SH-SY5Y (cell line): ENCODE measurements at regions not wholly inside any gene's neighbourhood (a gene's known extent, or its start where the extent isn't known, plus 50 kb on each side); places are given as distances from the start of the nearest gene placed in this dataset.

Source experiments
- GATA2 ChIP-seq: IDR thresholded peaks from 2 replicates; pipeline ENCODE4 v1.6.1; 2011; ENCODE audit warnings: mild to moderate bottlenecking, low read depth, low read length
- GATA3 ChIP-seq: IDR thresholded peaks from 2 replicates; pipeline ENCODE4 v1.6.1; 2011; ENCODE audit warnings: low read depth, mild to moderate bottlenecking, low read length, moderate library complexity

DNA sequence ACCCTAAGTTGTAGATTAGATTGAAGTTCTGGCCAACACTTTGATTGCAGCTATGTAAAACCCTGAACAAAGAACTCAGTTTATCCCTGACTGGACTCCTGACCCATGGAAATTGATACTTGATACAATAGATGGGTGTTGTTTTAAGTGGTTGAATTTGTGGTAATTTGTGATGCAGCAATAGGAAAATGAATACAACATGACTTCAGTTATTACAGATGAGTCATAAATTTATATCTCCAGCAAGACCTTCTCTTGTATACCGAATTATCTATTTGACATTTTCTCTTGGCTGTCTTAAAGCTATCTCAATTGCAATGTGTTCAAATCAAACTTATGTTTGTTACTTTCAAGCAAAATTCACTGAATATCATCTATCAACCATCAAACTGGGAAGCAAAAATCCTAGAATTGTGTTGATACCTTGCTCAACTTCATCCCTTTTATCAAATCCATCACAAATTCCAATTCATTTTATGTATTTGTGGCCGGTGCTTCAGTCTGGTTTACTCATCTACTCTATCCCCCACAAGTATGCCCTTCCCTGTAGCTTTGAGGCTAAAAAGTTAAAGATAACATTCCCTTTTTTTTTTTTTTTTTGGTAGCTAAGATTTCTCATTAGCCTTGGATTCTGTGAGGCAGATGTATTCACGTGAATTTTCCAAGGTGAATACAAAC, 129.4 kb upstream of the CENPW start:
- TF ChIP-seq GATA2 (no peak), GATA3 (no peak)

- TF ChIP-seq GATA2 (no peak), GATA3 (no peak)
Observed at GRCh38 chr6:126217497-126217896, 122.4 kb upstream of the CENPW start.

- peak; percentile 98 for TF ChIP-seq GATA3
- TF ChIP-seq GATA2: peak; percentile 100
Observed at GRCh38 chr6:126227833-126228702, 111.8 kb upstream of the CENPW start.

- TF ChIP-seq GATA3 (no peak), GATA2 (no peak)
Observed at GRCh38 chr6:126232671-126233070, 107.2 kb upstream of the CENPW start.

- TF ChIP-seq GATA3: no peak
- no peak for TF ChIP-seq GATA2
Observed at GRCh38 chr6:126233192-126233591, 106.7 kb upstream of the CENPW start.

- TF ChIP-seq GATA2 (no peak), GATA3 (no peak)
Observed at GRCh38 chr6:126235363-126235762, 104.6 kb upstream of the CENPW start.

GRCh38 chr6:126245077-126245476, 94.8 kb upstream of the CENPW start:
- TF ChIP-seq GATA3: no peak
- no peak for TF ChIP-seq GATA2

DNA sequence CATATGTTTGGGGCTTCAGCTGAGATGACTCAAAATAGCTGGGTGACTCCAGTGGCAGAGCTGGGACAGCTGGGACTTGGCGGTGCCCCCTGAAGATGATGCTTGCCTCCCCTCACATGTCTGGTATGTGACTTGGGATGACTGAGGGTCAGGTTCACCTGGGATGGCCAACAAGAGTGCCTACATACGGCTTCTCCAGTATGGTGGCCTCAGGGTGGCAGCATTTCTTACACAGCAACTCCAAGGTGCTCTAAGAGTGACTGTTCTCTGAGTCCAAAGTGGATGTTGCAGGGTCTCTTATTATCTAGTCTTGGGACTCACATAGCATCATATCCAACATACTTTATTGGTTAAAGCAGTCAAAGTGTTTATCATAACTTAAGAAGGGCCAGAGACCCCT, 87.8 kb upstream of the CENPW start:
- TF ChIP-seq GATA2 (no peak), GATA3 (no peak)

GRCh38 chr6:126253431-126253830, 86.5 kb upstream of the CENPW start:
- no peak for TF ChIP-seq GATA3
- TF ChIP-seq GATA2: no peak

DNA sequence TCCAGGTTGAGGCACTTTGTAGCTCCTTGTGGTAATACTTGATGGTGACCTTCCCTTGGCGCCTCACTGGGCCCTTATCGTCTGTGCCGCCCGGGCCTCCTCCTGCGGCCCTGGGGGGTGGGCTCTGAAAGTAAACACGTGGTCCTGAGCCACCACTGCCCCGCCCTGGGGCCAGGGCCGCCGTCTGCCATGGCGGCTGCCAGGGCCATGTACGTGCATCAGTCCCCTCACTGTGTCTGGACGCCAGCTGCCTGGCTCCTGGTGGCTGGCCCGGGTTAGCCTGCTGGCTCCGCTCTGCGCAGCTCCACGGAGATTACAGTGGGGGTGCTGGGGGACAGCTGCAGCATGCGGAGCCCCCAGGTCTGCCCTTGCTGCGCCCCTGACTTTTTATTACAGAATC, 81.8 kb upstream of the CENPW start:
- TF ChIP-seq GATA2: no peak

DNA sequence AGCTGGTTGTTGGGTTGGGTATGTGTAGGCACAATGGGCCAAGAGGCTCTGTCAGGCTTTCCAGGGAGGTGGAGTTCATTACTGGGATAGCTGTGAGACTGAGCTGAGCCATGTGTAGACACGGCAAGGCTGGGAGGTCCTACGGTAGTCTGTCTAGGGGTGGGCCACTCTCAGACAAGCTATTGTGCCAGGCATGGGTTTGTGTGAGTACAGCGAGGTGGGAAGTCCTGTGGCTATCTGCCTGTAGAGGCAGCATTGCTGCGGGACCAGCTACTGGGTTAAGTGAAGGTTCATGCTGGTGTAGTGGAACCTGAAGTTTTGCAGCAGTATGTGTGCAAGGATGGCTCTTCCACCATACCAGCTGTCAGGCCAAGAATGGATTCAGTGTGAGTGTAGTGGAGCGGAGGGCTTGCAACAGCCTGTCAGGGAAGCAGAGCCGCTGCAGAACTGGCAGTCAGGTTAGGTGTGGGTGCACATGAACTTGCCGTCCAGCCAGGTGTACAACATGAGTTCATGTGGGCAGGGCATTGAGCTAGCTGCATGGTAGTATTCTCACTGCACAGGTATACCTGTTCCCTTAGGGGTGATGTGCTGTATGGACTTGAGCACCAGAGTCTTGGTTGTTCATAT, 78.0 kb upstream of the CENPW start:
- TF ChIP-seq GATA2: no peak
- TF ChIP-seq GATA3: no peak

- TF ChIP-seq GATA3 (no peak), GATA2 (no peak)
Observed at GRCh38 chr6:126264265-126264664, 75.7 kb upstream of the CENPW start.

DNA sequence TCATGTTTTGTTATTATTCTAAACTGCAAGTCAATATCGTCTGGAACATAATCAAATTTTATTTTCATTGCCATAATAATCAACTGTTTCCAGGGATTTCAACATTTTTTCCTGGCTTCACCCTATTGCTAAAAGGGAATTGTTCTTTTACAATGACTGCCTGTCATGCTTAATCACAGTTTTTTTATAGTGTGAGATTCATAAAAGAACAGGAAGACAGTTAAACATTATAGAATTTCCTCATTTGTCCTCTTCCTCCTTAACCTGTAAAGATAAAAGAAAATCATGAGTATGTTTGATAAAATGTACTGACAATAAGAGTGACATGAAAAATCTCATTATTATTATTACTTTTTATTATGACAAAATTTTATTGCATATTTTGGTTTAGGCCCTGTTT, 73.3 kb upstream of the CENPW start:
- no peak for TF ChIP-seq GATA3
- no peak for TF ChIP-seq GATA2

GRCh38 chr6:126267626-126268025, 72.3 kb upstream of the CENPW start:
- no peak for TF ChIP-seq GATA3

DNA sequence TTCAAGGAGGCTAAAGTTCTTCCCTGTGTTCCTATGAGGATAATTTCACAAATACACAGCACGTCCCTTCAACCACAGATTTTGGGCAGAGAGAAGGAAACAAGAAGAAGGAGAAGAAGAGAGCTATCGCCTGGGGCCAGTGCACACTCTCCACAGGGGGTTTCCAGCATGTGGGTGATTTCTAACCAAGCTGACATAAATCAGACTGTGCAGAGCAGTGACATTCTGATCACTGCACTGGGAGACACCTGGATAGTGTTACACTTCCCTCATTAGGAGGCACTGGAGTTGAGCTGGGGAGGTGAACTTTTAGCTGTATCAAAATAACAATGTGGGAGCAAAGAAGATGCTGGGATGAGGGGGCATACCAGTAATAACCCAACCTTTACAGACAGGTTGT, 71.8 kb upstream of the CENPW start:
- TF ChIP-seq GATA2: no peak
- no peak for TF ChIP-seq GATA3
